T-helper 9 cell (primary cell): ENCODE measurements at regions not wholly inside any gene's neighbourhood (a gene's known extent, or its start where the extent isn't known, plus 50 kb on each side); places are given as distances from the start of the nearest gene placed in this dataset.

ENCODE experiments used
- DNase-seq: peaks from one replicate; pipeline ENCODE4 v3.0.0-alpha.2; 2020

- no peak for DNase-seq
Observed at GRCh38 chr6:154885214-154885613, 109.9 kb upstream of the TIAM2 start.

- no peak for DNase-seq
Observed at GRCh38 chr6:154886016-154886415, 109.1 kb upstream of the TIAM2 start.

- DNase-seq: no peak
Observed at GRCh38 chr6:154886471-154886870, 108.6 kb upstream of the TIAM2 start.

GRCh38 chr6:154887051-154887450, 108.1 kb upstream of the TIAM2 start:
- DNase-seq: no peak

- no peak for DNase-seq
Observed at GRCh38 chr6:154888421-154889295, 106.5 kb upstream of the TIAM2 start.

- DNase-seq: no peak
Observed at GRCh38 chr6:154890874-154891273, 104.2 kb upstream of the TIAM2 start.

GRCh38 chr6:154891901-154892300, 103.2 kb upstream of the TIAM2 start:
- DNase-seq: no peak

GRCh38 chr6:154893917-154894316, 101.2 kb upstream of the TIAM2 start:
- DNase-seq: no peak

- DNase-seq: no peak
Observed at GRCh38 chr6:154894902-154895301, 100.2 kb upstream of the TIAM2 start.

- no peak for DNase-seq
Observed at GRCh38 chr6:154895841-154896240, 99.3 kb upstream of the TIAM2 start.

GRCh38 chr6:154898821-154899220, 96.3 kb upstream of the TIAM2 start:
- DNase-seq: no peak

GRCh38 chr6:154899824-154900463, 95.2 kb upstream of the TIAM2 start:
- DNase-seq: no peak

- no peak for DNase-seq
Observed at GRCh38 chr6:154901876-154902552, 93.1 kb upstream of the TIAM2 start.

GRCh38 chr6:154907291-154907690, 87.8 kb upstream of the TIAM2 start:
- no peak for DNase-seq

GRCh38 chr6:154908723-154909122, 86.4 kb upstream of the TIAM2 start:
- DNase-seq: no peak

GRCh38 chr6:154909311-154909710, 85.8 kb upstream of the TIAM2 start:
- no peak for DNase-seq

- no peak for DNase-seq
Observed at GRCh38 chr6:154909821-154910220, 85.3 kb upstream of the TIAM2 start.

GRCh38 chr6:154914288-154914687, 80.8 kb upstream of the TIAM2 start:
- no peak for DNase-seq

GRCh38 chr6:154916857-154917256, 78.3 kb upstream of the TIAM2 start:
- DNase-seq: no peak

- no peak for DNase-seq
Observed at GRCh38 chr6:154917941-154918340, 77.2 kb upstream of the TIAM2 start.

- DNase-seq: no peak
Observed at GRCh38 chr6:154919806-154920205, 75.3 kb upstream of the TIAM2 start.

GRCh38 chr6:154920495-154921200, 74.5 kb upstream of the TIAM2 start:
- DNase-seq: no peak

GRCh38 chr6:154921482-154921881, 73.6 kb upstream of the TIAM2 start:
- DNase-seq: no peak
